ENCODE measurements at regions not wholly inside any gene's neighbourhood (a gene's known extent, or its start where the extent isn't known, plus 50 kb on each side); places are given as distances from the start of the nearest gene placed in this dataset.

GRCh38 chr4:53713767-53714166, 122.5 kb upstream of the LNX1 start:
- Histone ChIP-seq H3K4me3 (no peak overlapping the region), H3K9ac (no peak overlapping the region)

DNA sequence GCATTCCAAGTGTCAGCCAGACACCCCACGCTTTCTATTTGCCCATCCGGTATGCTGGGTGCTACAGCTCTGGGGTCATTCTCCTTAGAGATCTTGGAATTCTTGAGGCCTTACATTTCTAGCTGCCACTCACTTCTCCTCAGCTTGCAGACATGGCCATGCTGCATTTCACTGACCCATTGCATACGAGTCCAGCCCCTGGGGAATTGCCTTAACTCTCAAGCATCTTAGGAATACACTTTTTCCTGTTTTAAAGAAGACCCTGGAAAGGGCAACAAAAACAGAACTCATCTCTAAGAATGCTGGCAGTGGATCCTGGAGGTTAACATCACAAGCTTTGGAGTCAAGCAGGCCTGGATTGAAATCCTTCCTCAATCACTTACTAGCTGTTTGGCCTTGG, 122.0 kb upstream of the LNX1 start:
- no peaks in the 10 kb centered on the region for H3K36me3 ChIP-seq
- H3K9ac ChIP-seq = no peak overlapping the region
- no peak overlapping the region for H3K27ac ChIP-seq
- H3K27me3 ChIP-seq = no peaks in the 10 kb centered on the region
- H3K4me2 ChIP-seq = no peak overlapping the region
- H3K4me1 ChIP-seq = 0 out of 2 replicates have a peak, but pooled peaks cover 4% of the 10 kb centered on the region
- no peak overlapping the region for H3K4me3 ChIP-seq
- no peaks in the 10 kb centered on the region for H4K20me1 ChIP-seq
- H3K9me3 ChIP-seq = no peaks in the 10 kb centered on the region
- no peak for TF ChIP-seq Cebpa-rat (IDR thresholded peaks at IDR 0.05)

More at GRCh38 chr4:53713767-53714166, 122.5 kb upstream of the LNX1 start:
- H3K9me3 ChIP-seq = no peaks in the 10 kb centered on the region
- H3K36me3 ChIP-seq = no peaks in the 10 kb centered on the region
- no peak overlapping the region for H3K27ac ChIP-seq
- H3K4me2 ChIP-seq = no peak overlapping the region
- H4K20me1 ChIP-seq = no peaks in the 10 kb centered on the region
- H3K27me3 ChIP-seq = no peaks in the 10 kb centered on the region
- TF ChIP-seq Cebpa-rat (IDR thresholded peaks at IDR 0.05) = no peak
- H3K4me1 ChIP-seq = 0 out of 2 replicates have a peak, but pooled peaks cover 4% of the 10 kb centered on the region

DNA sequence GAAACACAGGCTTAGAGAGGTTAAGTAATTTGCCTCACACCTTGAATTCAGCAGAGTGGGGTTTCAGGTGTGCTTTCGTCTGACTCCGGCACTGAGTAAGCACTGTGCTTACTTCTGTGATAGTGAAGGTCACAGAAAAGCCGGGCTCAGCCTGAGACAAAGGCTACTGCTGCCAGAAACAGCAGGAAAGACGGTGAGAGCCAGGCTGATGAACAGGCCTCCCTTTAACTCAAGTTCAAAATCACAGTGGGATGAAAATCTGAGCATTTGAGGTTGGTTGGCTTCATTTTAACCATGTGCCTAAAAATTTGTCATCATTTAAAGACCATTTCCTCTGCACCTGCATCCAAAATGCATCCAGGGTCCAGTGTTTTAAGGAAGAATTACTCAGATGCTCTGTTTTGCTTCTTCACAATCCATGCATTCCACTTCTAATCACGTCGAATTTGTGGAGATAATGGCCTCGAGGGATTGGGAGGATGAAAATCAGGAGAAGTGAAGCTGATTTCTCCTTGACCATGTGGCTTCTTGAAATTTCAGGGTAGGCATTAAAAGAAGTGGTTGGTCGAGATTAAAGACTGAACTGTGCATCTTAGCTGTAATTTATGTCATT, 121.2 kb upstream of the LNX1 start:
- H4K20me1 ChIP-seq = no peaks in the 10 kb centered on the region
- no peak overlapping the region for H3K27ac ChIP-seq
- no peak overlapping the region for H3K4me3 ChIP-seq
- H3K9ac ChIP-seq = no peak overlapping the region
- no peaks in the 10 kb centered on the region for H3K27me3 ChIP-seq
- H3K9me3 ChIP-seq = no peaks in the 10 kb centered on the region
- no peaks in the 10 kb centered on the region for H3K36me3 ChIP-seq
- H3K4me2 ChIP-seq = no peak overlapping the region
- 0 out of 2 replicates have a peak, but pooled peaks cover 4% of the 10 kb centered on the region for H3K4me1 ChIP-seq
- no peak for TF ChIP-seq Cebpa-rat (IDR thresholded peaks at IDR 0.05)

- H3K4me2 ChIP-seq = no peak overlapping the region
- 0 out of 2 replicates have a peak, but pooled peaks cover 4% of the 10 kb centered on the region for H3K4me1 ChIP-seq
- H3K27ac ChIP-seq = no peak overlapping the region
- TF ChIP-seq Cebpa-rat (IDR thresholded peaks at IDR 0.05) = no peak
- H3K27me3 ChIP-seq = no peaks in the 10 kb centered on the region
- no peaks in the 10 kb centered on the region for H3K9me3 ChIP-seq
- no peaks in the 10 kb centered on the region for H4K20me1 ChIP-seq
- no peak overlapping the region for H3K9ac ChIP-seq
- no peaks in the 10 kb centered on the region for H3K36me3 ChIP-seq
- no peak overlapping the region for H3K4me3 ChIP-seq
Measured at GRCh38 chr4:53711926-53712325, 120.6 kb upstream of the LNX1 start.

DNA sequence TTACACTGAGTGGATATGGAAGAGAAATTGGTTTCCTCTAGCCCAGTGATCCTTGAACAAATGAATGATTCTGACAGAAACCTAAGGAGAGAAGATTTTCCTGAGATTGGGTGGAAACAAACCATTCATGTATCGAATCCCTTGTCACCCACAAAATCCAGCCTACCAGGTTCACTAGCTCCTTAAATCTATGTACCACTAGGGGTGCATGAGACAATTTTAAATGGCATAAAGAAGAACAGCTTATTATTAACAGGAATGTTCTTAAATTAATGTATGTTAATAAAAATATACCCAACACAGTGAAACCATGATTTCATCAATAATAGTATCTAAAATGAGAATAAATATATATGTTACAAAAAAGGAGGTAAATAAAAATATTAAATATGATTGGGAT, 118.4 kb upstream of the LNX1 start:
- Histone ChIP-seq H3K27me3 (no peaks in the 10 kb centered on the region), H4K20me1 (no peaks in the 10 kb centered on the region), H3K9me3 (no peaks in the 10 kb centered on the region), H3K4me1 (peaks cover 26% of the 10 kb centered on the region), H3K9ac (no peak overlapping the region), H3K36me3 (no peaks in the 10 kb centered on the region), H3K27ac (no peak overlapping the region), H3K4me2 (no peak overlapping the region), H3K4me3 (no peak overlapping the region)
- no peak for TF ChIP-seq Cebpa-rat (IDR thresholded peaks at IDR 0.05)

- Histone ChIP-seq H3K9ac (no peak overlapping the region), H3K36me3 (no peaks in the 10 kb centered on the region), H3K4me1 (peaks cover 43% of the 10 kb centered on the region), H3K27ac (no peak overlapping the region), H3K27me3 (no peaks in the 10 kb centered on the region), H3K9me3 (no peaks in the 10 kb centered on the region), H3K4me3 (no peak overlapping the region), H3K4me2 (no peak overlapping the region), H4K20me1 (no peaks in the 10 kb centered on the region)
- no peak for TF ChIP-seq Cebpa-rat (IDR thresholded peaks at IDR 0.05)
Measured at GRCh38 chr4:53707491-53707890, 116.2 kb upstream of the LNX1 start.

DNA sequence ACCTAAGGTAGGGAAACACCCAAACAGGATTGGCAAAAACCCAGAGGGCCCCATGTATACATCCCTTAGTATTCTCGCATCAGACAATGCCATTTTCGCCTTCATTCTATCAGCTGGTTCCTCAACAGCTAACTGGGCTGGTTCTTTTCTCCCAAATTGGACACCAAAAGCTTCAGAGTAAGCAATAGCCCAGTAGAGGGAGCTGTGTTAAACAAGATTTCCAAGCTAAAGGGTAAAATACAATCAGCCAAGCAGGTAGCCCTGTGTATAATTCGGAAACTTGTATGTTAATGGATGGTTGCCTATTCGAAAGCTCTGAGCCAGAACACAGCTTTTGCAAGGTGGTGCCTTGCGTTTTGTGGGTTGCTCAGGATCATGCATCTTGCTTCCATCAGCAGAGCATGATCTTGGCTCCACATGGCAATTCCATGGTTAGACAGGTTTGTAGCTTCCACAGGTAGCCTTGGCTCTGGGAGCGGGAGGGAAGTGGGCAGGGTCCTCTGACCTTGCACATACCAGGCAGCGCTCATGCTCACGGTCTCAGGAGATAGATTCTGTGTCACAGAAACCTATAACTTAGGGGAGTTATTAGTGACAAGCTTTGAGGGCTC, 115.2 kb upstream of the LNX1 start:
- no peaks in the 10 kb centered on the region for H3K27me3 ChIP-seq
- peaks cover 53% of the 10 kb centered on the region for H3K4me1 ChIP-seq
- peak overlapping the region; percentile 65; the same call in 1 of the 2 replicates for H3K27ac ChIP-seq
- no peaks in the 10 kb centered on the region for H4K20me1 ChIP-seq
- no peaks in the 10 kb centered on the region for H3K9me3 ChIP-seq
- no peaks in the 10 kb centered on the region for H3K36me3 ChIP-seq
- TF ChIP-seq Cebpa-rat (IDR thresholded peaks at IDR 0.05) = no peak
- no peak overlapping the region for H3K9ac ChIP-seq
- peak overlapping the region; percentile 46 for H3K4me2 ChIP-seq
- no peak overlapping the region for H3K4me3 ChIP-seq

DNA sequence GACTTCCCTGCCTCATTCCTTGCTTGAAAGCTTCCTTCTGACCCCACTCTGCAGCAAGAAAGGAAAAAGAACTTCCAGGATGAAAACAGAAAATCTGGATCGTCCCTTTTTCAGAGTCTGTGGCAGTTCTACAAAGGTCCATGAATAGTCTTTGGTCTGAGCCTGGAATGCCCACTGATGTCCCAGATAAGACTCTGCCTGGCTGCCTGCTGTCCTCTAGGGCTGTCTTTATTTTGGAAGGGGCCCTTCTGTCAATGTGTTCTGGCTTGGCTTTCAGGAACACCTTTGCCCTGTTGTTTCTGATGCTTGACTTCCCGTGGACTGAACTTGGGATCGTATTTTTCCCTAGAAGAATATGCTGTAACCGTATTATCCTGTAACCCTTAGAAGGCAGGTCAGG, 114.7 kb upstream of the LNX1 start:
- H3K9me3 ChIP-seq = peaks cover 5% of the 10 kb centered on the region
- peaks cover 55% of the 10 kb centered on the region for H3K4me1 ChIP-seq
- H3K27me3 ChIP-seq = no peaks in the 10 kb centered on the region
- no peak for TF ChIP-seq Cebpa-rat (IDR thresholded peaks at IDR 0.05)
- H3K27ac ChIP-seq = peak overlapping the region; percentile 65; the same call in 1 of the 2 replicates
- H4K20me1 ChIP-seq = no peaks in the 10 kb centered on the region
- H3K9ac ChIP-seq = no peak overlapping the region
- no peak overlapping the region for H3K4me3 ChIP-seq
- no peaks in the 10 kb centered on the region for H3K36me3 ChIP-seq
- peak overlapping the region; percentile 46 for H3K4me2 ChIP-seq

GRCh38 chr4:53705151-53705764, 114.0 kb upstream of the LNX1 start:
- peaks cover 61% of the 10 kb centered on the region for H3K4me1 ChIP-seq
- no peak overlapping the region for H3K9ac ChIP-seq
- no peak overlapping the region for H3K4me3 ChIP-seq
- H3K27me3 ChIP-seq = no peaks in the 10 kb centered on the region
- H3K27ac ChIP-seq = peak overlapping the region; percentile 65; the same call in 1 of the 2 replicates
- no peaks in the 10 kb centered on the region for H4K20me1 ChIP-seq
- H3K4me2 ChIP-seq = peak overlapping the region; percentile 46
- no peaks in the 10 kb centered on the region for H3K36me3 ChIP-seq
- TF ChIP-seq Cebpa-rat (IDR thresholded peaks at IDR 0.05) = no peak
- peaks cover 12% of the 10 kb centered on the region for H3K9me3 ChIP-seq

DNA sequence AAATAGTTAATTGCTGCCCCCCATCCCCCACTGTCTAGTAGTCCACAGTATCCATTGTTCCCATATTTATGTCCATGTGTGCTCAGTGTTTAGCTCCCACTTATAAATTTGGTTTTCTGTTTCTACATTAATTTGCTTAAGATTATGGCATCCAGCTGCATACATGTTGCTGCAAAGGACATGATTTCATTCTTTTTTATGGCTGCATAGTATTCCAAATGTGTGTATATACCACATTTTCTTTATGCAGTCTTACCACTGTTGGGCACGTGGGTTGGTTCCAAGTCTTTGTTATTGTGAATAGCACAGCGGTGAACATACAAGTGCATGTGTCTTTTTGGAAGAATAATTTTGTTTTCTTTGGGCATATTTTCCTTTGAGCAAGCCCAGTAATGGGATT, 113.0 kb upstream of the LNX1 start:
- TF ChIP-seq Cebpa-rat (IDR thresholded peaks at IDR 0.05) = no peak
- peak overlapping the region; percentile 65 for H3K27ac ChIP-seq
- no peaks in the 10 kb centered on the region for H3K27me3 ChIP-seq
- H3K36me3 ChIP-seq = no peaks in the 10 kb centered on the region
- no peak overlapping the region for H3K4me3 ChIP-seq
- no peak overlapping the region for H3K4me2 ChIP-seq
- H3K9ac ChIP-seq = no peak overlapping the region
- peaks cover 22% of the 10 kb centered on the region for H3K9me3 ChIP-seq
- no peaks in the 10 kb centered on the region for H4K20me1 ChIP-seq
- peaks cover 65% of the 10 kb centered on the region for H3K4me1 ChIP-seq

Measured in BLaER1 (cell line).